K562 (cell line): ENCODE measurements at regions not wholly inside any gene's neighbourhood (a gene's known extent, or its start where the extent isn't known, plus 50 kb on each side); places are given as distances from the start of the nearest gene placed in this dataset.

Experiments used
- ATAC-seq: fragments of 200-7000 bp; cut with Tn5 transposase; 3 replicates; pipeline ENCODE4 v1.9.1; 2020; ENCODE audit warnings: moderate library complexity
- BruUV-seq: library from RNA; stranded (reverse); fragments of 400-500 nt; replicated peaks from 2 replicates; lab custom pipeline; 2021; lab: Mats Ljungman, UMichigan
- CTCF ChIA-PET: fragments of 300-600 bp; formaldehyde crosslinking; extraction: SDS; loops from one replicate; lab custom pipeline; 2021; ENCODE audit warnings: low intra/inter-chr PET ratio; lab: Yijun Ruan, JAX
- POLR2A ChIA-PET: fragments of 300-600, 350-650 bp; sonication (Branson Sonifier 250); formaldehyde crosslinking; extraction: SDS; loops from one replicate; lab custom pipeline; 2021; ENCODE audit warnings: antibody characterized with exemption, inconsistent platforms; lab: Yijun Ruan, JAX
- DNase-seq, 4 experiments: peaks; one replicate each; pipeline versions ENCODE4 v3.0.0 to v3.0.0-alpha.2; 2011 to 2018; ENCODE audit warnings: low spot score in 3 of 4, mixed read lengths in 3 of 4; ENCODE audit errors: extremely low read depth in 1 of 4
- FAIRE-seq: peaks from 2 replicates; lab custom pipeline; 2011; peaks lifted over from hg19 to GRCh38; lab: Jason Lieb, UNC
- H2AFZ ChIP-seq: 2 replicates; pipeline ENCODE4 v1.6.0; 2011; ENCODE audit warnings: low read depth, low read length, control low read depth, inconsistent platforms
- H3K27ac ChIP-seq: fragments of 200-600 bp; 3 replicates; pipeline ENCODE4 v1.8.0; 2011; ENCODE audit warnings: low read depth, mild to moderate bottlenecking, control low read depth, inconsistent platforms, low read length, moderate library complexity, mixed read lengths; ENCODE audit errors: extremely low read depth
- H3K27me3 ChIP-seq, 2 experiments: fragments of 300-600 bp in 1 of 2; 2 replicates in 1 of 2; 3 replicates in 1 of 2; pipeline versions ENCODE4 v1.6.0 to v1.8.0; 2011; ENCODE audit warnings: inconsistent platforms in 2 of 2, low read length in 2 of 2, mild to moderate bottlenecking in 1 of 2, mixed read lengths in 1 of 2, moderate library complexity in 1 of 2; ENCODE audit not compliant: control insufficient read depth in 2 of 2, insufficient read depth in 2 of 2
- H3K36me3 ChIP-seq: fragments of 300-600 bp; 3 replicates; pipeline ENCODE4 v1.8.0; 2011; ENCODE audit warnings: mild to moderate bottlenecking, low read length, inconsistent platforms; ENCODE audit not compliant: control insufficient read depth, insufficient read depth
- H3K4me1 ChIP-seq, 2 experiments: fragments of 200-600 bp in 1 of 2; replicated peaks in 1 of 2; 2 replicates in 1 of 2; 3 replicates in 1 of 2; pipeline versions ENCODE4 v1.5.1 to v1.8.0; 2011; ENCODE audit warnings: inconsistent platforms in 2 of 2, low read length in 2 of 2, mild to moderate bottlenecking in 1 of 2, mixed read lengths in 1 of 2, moderate library complexity in 1 of 2; ENCODE audit not compliant: control insufficient read depth in 2 of 2, insufficient read depth in 2 of 2
- H3K4me2 ChIP-seq: 2 replicates; pipeline ENCODE4 v1.6.1; 2011; ENCODE audit warnings: low read length, control low read depth, inconsistent platforms, mixed read lengths; ENCODE audit not compliant: insufficient read depth
- H3K4me3 ChIP-seq: fragments of 200-600 bp; sonication (generic), shearing (Covaris generic); 2 replicates; pipeline ENCODE4 v1.5.1; 2016; ENCODE audit warnings: control low read depth, inconsistent platforms
- H3K79me2 ChIP-seq: fragments of 200-600 bp; 3 replicates; pipeline ENCODE4 v1.8.0; 2011; ENCODE audit warnings: low read length, inconsistent platforms; ENCODE audit not compliant: control insufficient read depth, insufficient read depth
- H3K9ac ChIP-seq, 2 experiments: 2 replicates each; pipeline versions ENCODE4 v1.6.0 to v1.6.1; 2011; ENCODE audit warnings: low read depth in 2 of 2, low read length in 2 of 2, control low read depth in 1 of 2, inconsistent platforms in 1 of 2, mild to moderate bottlenecking in 1 of 2, mixed read lengths in 1 of 2; ENCODE audit not compliant: insufficient read depth in 1 of 2
- H3K9me1 ChIP-seq: one replicate; pipeline ENCODE4 v1.6.0; 2011; ENCODE audit warnings: inconsistent platforms, mild to moderate bottlenecking, low read length, moderate library complexity; ENCODE audit not compliant: control insufficient read depth, insufficient read depth
- H3K9me3 ChIP-seq: replicated peaks from 2 replicates; pipeline ENCODE4 v1.5.1; 2011; ENCODE audit warnings: low read depth, low read length, inconsistent platforms; ENCODE audit not compliant: control insufficient read depth, insufficient read depth
- H4K20me1 ChIP-seq: replicated peaks from 2 replicates; pipeline ENCODE4 v1.6.1; 2011; ENCODE audit warnings: low read length, inconsistent platforms, mixed read lengths; ENCODE audit not compliant: control insufficient read depth, insufficient read depth
- EWSR1 ChIP-seq: fragments of 450-650 bp; IDR thresholded peaks from 2 replicates; pipeline ENCODE4 v1.6.1; 2018; ENCODE audit warnings: borderline replicate concordance, mild to moderate bottlenecking, low read depth, moderate library complexity; ENCODE audit not compliant: partially characterized antibody
- FOS ChIP-seq: IDR thresholded peaks from 3 replicates; pipeline ENCODE4 v1.6.1; 2011; ENCODE audit not compliant: insufficient read length; ENCODE audit errors: extremely low read depth
- NR1H2 ChIP-seq: sonication (generic); formaldehyde crosslinking; IDR thresholded peaks from 2 replicates; pipeline ENCODE4 v1.4.0; 2020; ENCODE audit warnings: mild to moderate bottlenecking, missing genetic modification reagents
- SMARCC2 ChIP-seq: fragments of 450-650 bp; IDR thresholded peaks from 2 replicates; pipeline ENCODE4 v1.6.1; 2017; ENCODE audit warnings: antibody characterized with exemption, moderate library complexity, mild to moderate bottlenecking, low read depth
- SNRNP70 ChIP-seq: fragments of 200-400 bp; formaldehyde crosslinking; optimal IDR thresholded peaks from 2 replicates; pipeline ENCODE3; 2017; ENCODE audit warnings: low read depth, low read length
- ZBTB11 ChIP-seq, 3 experiments: fragments of 200-800 bp in 1 of 3; fragments of 250-450 bp in 1 of 3; fragments of 450-650 bp in 1 of 3; sonication (Bioruptor Pico) in 1 of 3; sonication (Bioruptor generic) in 1 of 3; formaldehyde crosslinking in 1 of 3; IDR thresholded peaks; 2 replicates each; pipeline versions ENCODE4 v1.6.1 to v1.8.0; 2016 to 2022; ENCODE audit warnings: mild to moderate bottlenecking in 2 of 3, missing genetic modification characterization in 2 of 3, missing compliant biosample characterization in 1 of 3, moderate library complexity in 1 of 3
- ZNF24 ChIP-seq: fragments of 450-650 bp; IDR thresholded peaks from 2 replicates; pipeline ENCODE4 v1.6.1; 2016
- WGBS: fragments of 100-300 bp; shearing (Covaris generic); methylation state at CpG from one replicate; pipeline ENCODE4 v1.1.6; 2016; ENCODE audit warnings: low coverage, mixed read lengths; ENCODE audit not compliant: insufficient coverage; ENCODE audit errors: missing lambda C conversion rate; 5-methylcytosine and 5-hydroxymethylcytosine counted together
- in situ Hi-C: fragments of 300-500 bp; cut with MboI; formaldehyde crosslinking; loops from 4 replicates; pipeline ENCODE4 v1.15.0; 2018; ENCODE audit warnings: inconsistent platforms, mixed read lengths
- intact Hi-C: fragments of 100-400 bp; cut with micrococcal nuclease; formaldehyde crosslinking; loops from 2 replicates; pipeline ENCODE4 v1.14.2; 2022
- TF ChIP-seq, protein P1 (sequence below), 3 experiments: IDR thresholded peaks in 2 of 3; conservative IDR thresholded peaks in 1 of 3; 2 replicates each; pipeline ENCODE4 v1.5.1; 2011 to 2012; ENCODE audit warnings: low read length in 3 of 3, mild to moderate bottlenecking in 3 of 3, control low read depth in 2 of 3, improper control_type of control experiment in 1 of 3, inconsistent platforms in 1 of 3, low read depth in 1 of 3, mixed read lengths in 1 of 3, moderate library complexity in 1 of 3; ENCODE audit not compliant: insufficient read depth in 2 of 3

DNA sequence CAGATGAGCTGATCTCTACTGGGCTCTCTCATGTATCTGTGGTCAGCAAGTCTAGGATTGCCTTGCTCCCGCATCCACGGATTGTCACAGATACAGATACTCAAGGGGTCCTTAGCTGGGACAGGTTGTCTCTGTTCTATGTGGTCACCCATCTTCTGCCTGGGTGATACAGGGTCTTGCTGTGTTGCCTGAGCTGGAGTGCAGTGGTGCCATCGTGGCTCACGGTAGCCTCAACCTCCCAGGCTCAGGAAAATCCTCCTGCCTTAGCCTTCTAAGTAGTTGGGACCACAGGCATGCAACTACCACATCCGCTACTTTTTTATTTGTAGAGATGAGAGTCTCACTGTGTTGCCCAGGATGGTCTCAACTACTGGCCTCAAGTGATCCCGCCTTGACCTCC lies 72.5 kb upstream of the ZNF217 start (continued):
- TF ChIP-seq, protein P1, sequence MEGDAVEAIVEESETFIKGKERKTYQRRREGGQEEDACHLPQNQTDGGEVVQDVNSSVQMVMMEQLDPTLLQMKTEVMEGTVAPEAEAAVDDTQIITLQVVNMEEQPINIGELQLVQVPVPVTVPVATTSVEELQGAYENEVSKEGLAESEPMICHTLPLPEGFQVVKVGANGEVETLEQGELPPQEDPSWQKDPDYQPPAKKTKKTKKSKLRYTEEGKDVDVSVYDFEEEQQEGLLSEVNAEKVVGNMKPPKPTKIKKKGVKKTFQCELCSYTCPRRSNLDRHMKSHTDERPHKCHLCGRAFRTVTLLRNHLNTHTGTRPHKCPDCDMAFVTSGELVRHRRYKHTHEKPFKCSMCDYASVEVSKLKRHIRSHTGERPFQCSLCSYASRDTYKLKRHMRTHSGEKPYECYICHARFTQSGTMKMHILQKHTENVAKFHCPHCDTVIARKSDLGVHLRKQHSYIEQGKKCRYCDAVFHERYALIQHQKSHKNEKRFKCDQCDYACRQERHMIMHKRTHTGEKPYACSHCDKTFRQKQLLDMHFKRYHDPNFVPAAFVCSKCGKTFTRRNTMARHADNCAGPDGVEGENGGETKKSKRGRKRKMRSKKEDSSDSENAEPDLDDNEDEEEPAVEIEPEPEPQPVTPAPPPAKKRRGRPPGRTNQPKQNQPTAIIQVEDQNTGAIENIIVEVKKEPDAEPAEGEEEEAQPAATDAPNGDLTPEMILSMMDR (IDR thresholded peaks at IDR 0.05 in 2 of 3, conservative IDR thresholded peaks at IDR 0.05 in 1 of 3; ENCODE audit: insufficient read depth in 2 of 3, low read depth in 1 of 3, low read length in 3 of 3): no peak
- TF ChIP-seq SNRNP70: no peak
- TF ChIP-seq FOS: no peak
- no peak for TF ChIP-seq NR1H2 (CRISPR knock-in tag)
- peak in 1 of 3 experiments; percentile 94; a peak in 2 of 6 replicates for TF ChIP-seq ZBTB11 (CRISPR knock-in tag; IDR thresholded peaks at IDR 0.05)

- CTCF ChIA-PET: no interaction called here
Observed at GRCh38 chr20:53664121-53664520, 70.5 kb upstream of the ZNF217 start.

More at GRCh38 chr20:53664121-53664520, 70.5 kb upstream of the ZNF217 start:
- no peak for DNase-seq
- H3K79me2 ChIP-seq: no peaks in the 10 kb centered on the region
- H3K4me1 ChIP-seq: peaks cover 0 to 3% of the 10 kb centered on the region in 2 experiments; a peak in 2 of 5 replicates
- H4K20me1 ChIP-seq: no peaks in the 10 kb centered on the region
- no peak overlapping the region for H3K27ac ChIP-seq
- no peak overlapping the region for H2AFZ ChIP-seq
- H3K4me2 ChIP-seq: no peak overlapping the region
- no peak overlapping the region for H3K9ac ChIP-seq
- WGBS: 78% methylated on average over 4 of the region's 4 CpGs
- H3K9me1 ChIP-seq: no peaks in the 10 kb centered on the region
- ATAC-seq: no peak
- no peak for FAIRE-seq
- in situ Hi-C loops: no loop called here
- intact Hi-C loops: no loop called here
- TF ChIP-seq EWSR1 (peak; percentile 94), ZNF24 (no peak), ZBTB11 (CRISPR knock-in tag; IDR thresholded peaks at IDR 0.05) (peak in 1 of 3 experiments; percentile 94; a peak in 2 of 6 replicates), SMARCC2 (no peak)
- no peak overlapping the region for H3K4me3 ChIP-seq
- H3K36me3 ChIP-seq: no peaks in the 10 kb centered on the region
- H3K9me3 ChIP-seq: no peaks in the 10 kb centered on the region
- no TSS peak for BruUV-seq
- POLR2A ChIA-PET: no interaction called here
- H3K27me3 ChIP-seq: no peaks in the 10 kb centered on the region
